Mucosa of stomach (tissue), 1 donor: ENCODE measurements at regions not wholly inside any gene's neighbourhood (a gene's known extent, or its start where the extent isn't known, plus 50 kb on each side); places are given as distances from the start of the nearest gene placed in this dataset.

Experiments used
- H3K27me3 ChIP-seq: one replicate; pipeline ENCODE4 v1.7.0; 2013; ENCODE audit warnings: mild to moderate bottlenecking, low read length; ENCODE audit not compliant: control insufficient read depth, insufficient read depth
- H3K36me3 ChIP-seq: one replicate; pipeline ENCODE4 v1.7.0; 2013; ENCODE audit warnings: low read length; ENCODE audit not compliant: control insufficient read depth, insufficient read depth
- H3K4me1 ChIP-seq: one replicate; pipeline ENCODE4 v1.7.0; 2013; ENCODE audit warnings: mild to moderate bottlenecking, low read length; ENCODE audit not compliant: control insufficient read depth, insufficient read depth
- H3K4me3 ChIP-seq: one replicate; pipeline ENCODE4 v1.7.0; 2013; ENCODE audit warnings: low read length
- H3K9ac ChIP-seq: one replicate; pipeline ENCODE4 v1.7.0; 2013; ENCODE audit warnings: mild to moderate bottlenecking, low read length, moderate library complexity
- H3K9me3 ChIP-seq: one replicate; pipeline ENCODE4 v1.7.0; 2013; ENCODE audit warnings: mild to moderate bottlenecking, low read length, moderate library complexity; ENCODE audit not compliant: control insufficient read depth
- donor health status: Pancreatic carcinoma.

GRCh38 chr7:101693498-101694091, 64.5 kb upstream of the MYL10 start:
- H3K4me1 ChIP-seq: peaks cover 8% of the 10 kb centered on the region
- no peaks in the 10 kb centered on the region for H3K36me3 ChIP-seq
- no peak overlapping the region for H3K9ac ChIP-seq
- no peaks in the 10 kb centered on the region for H3K27me3 ChIP-seq
- H3K9me3 ChIP-seq: no peaks in the 10 kb centered on the region
- no peak overlapping the region for H3K4me3 ChIP-seq

- Histone ChIP-seq H3K9ac (no peak overlapping the region), H3K36me3 (no peaks in the 10 kb centered on the region), H3K27me3 (no peaks in the 10 kb centered on the region), H3K4me1 (peaks cover 16% of the 10 kb centered on the region), H3K4me3 (no peak overlapping the region), H3K9me3 (no peaks in the 10 kb centered on the region)
Measured at GRCh38 chr7:101698964-101699363, 69.9 kb upstream of the MYL10 start.

- Histone ChIP-seq H3K36me3 (no peaks in the 10 kb centered on the region), H3K9ac (no peak overlapping the region)
Measured at GRCh38 chr7:101699399-101699798, 70.3 kb upstream of the MYL10 start.

GRCh38 chr7:101699881-101700823, 71.1 kb upstream of the MYL10 start:
- no peaks in the 10 kb centered on the region for H3K36me3 ChIP-seq
- H3K9me3 ChIP-seq: no peaks in the 10 kb centered on the region
- no peak overlapping the region for H3K9ac ChIP-seq
- no peaks in the 10 kb centered on the region for H3K27me3 ChIP-seq
- no peak overlapping the region for H3K4me3 ChIP-seq
- peaks cover 15% of the 10 kb centered on the region for H3K4me1 ChIP-seq

More at GRCh38 chr7:101699399-101699798, 70.3 kb upstream of the MYL10 start:
- no peak overlapping the region for H3K4me3 ChIP-seq
- peaks cover 15% of the 10 kb centered on the region for H3K4me1 ChIP-seq
- no peaks in the 10 kb centered on the region for H3K27me3 ChIP-seq
- no peaks in the 10 kb centered on the region for H3K9me3 ChIP-seq

GRCh38 chr7:101701153-101701794, 72.2 kb upstream of the MYL10 start:
- H3K4me3 ChIP-seq: no peak overlapping the region
- H3K36me3 ChIP-seq: no peaks in the 10 kb centered on the region
- no peaks in the 10 kb centered on the region for H3K27me3 ChIP-seq
- peaks cover 15% of the 10 kb centered on the region for H3K4me1 ChIP-seq
- no peak overlapping the region for H3K9ac ChIP-seq
- H3K9me3 ChIP-seq: no peaks in the 10 kb centered on the region

DNA sequence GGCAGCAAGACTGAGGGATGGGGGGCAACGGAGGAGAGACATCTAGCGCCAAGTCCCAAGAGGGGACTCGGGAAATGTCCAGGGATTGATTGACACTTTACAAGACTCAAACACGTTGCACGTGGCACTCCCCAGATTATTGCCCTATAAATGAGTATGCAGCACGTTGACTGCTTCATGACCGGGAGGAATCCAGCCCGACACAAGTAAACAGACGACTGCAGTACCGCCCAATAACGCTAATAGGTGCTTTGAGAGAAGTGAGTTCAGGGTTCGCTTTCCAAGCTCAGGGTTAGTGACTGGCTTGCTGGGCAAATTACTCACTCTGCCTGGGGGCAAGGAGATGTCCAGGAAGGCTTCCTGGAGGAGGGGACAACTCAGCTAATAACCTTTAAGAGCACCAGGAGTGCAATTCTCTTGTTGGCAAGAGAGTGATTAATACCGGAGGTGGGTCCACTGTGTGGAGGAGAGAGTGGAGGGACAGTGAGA, 73.3 kb upstream of the MYL10 start:
- Histone ChIP-seq H3K9me3 (no peaks in the 10 kb centered on the region), H3K27me3 (no peaks in the 10 kb centered on the region), H3K4me3 (no peak overlapping the region), H3K36me3 (no peaks in the 10 kb centered on the region), H3K9ac (no peak overlapping the region), H3K4me1 (peaks cover 25% of the 10 kb centered on the region)

DNA sequence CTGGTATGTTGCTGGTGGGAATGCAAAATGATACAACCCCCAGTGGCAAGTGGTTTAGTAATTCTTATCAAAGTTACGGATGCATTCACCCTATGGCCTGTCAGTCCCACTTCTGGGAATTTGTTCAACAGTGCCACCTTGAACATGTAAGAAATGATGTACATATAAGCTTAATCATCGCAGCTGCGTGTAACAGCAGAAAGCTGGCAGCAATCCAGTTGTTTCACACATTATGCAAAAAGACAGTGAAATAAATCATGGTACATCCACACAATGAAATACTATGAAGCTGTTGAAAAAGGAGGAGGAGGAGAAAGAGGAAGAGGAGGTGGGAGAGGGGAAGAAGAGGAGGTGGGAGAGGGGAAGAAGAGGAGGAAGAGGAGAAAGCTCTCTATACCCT, 76.2 kb upstream of the MYL10 start:
- no peaks in the 10 kb centered on the region for H3K36me3 ChIP-seq
- no peaks in the 10 kb centered on the region for H3K9me3 ChIP-seq
- H3K27me3 ChIP-seq: no peaks in the 10 kb centered on the region
- H3K4me1 ChIP-seq: peaks cover 36% of the 10 kb centered on the region
- H3K9ac ChIP-seq: no peak overlapping the region
- no peak overlapping the region for H3K4me3 ChIP-seq

GRCh38 chr7:101707587-101707986, 78.5 kb upstream of the MYL10 start:
- peaks cover 24% of the 10 kb centered on the region for H3K4me1 ChIP-seq
- no peaks in the 10 kb centered on the region for H3K36me3 ChIP-seq
- no peaks in the 10 kb centered on the region for H3K27me3 ChIP-seq
- no peaks in the 10 kb centered on the region for H3K9me3 ChIP-seq
- H3K4me3 ChIP-seq: no peak overlapping the region
- H3K9ac ChIP-seq: peak overlapping the region; percentile 24

GRCh38 chr7:101708223-101708622, 79.1 kb upstream of the MYL10 start:
- no peaks in the 10 kb centered on the region for H3K36me3 ChIP-seq
- no peak overlapping the region for H3K9ac ChIP-seq
- H3K4me3 ChIP-seq: no peak overlapping the region
- H3K4me1 ChIP-seq: peaks cover 21% of the 10 kb centered on the region
- H3K9me3 ChIP-seq: no peaks in the 10 kb centered on the region
- H3K27me3 ChIP-seq: no peaks in the 10 kb centered on the region

DNA sequence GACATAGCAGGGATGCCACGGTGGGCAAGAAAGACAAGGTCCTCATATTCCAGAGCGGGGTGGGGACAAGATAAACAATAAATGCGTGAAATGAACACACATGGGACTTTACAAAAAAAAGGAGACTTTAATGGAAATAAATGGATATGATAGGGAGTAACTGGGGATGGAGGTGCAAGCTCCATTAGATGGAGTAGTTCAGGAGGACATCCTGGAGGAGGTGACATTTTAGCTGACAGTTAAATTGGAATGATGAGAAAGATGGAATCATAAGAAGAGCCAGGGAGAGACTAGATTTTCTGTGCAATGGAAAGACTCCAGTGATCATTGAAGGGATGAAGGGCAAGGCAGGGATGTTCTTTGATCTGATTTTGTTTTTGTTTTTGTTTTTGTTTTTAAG, 83.6 kb upstream of the MYL10 start:
- Histone ChIP-seq H3K9me3 (no peaks in the 10 kb centered on the region), H3K9ac (no peak overlapping the region), H3K36me3 (no peaks in the 10 kb centered on the region)

GRCh38 chr7:101714097-101714496, 85.0 kb upstream of the MYL10 start:
- Histone ChIP-seq H3K36me3 (no peaks in the 10 kb centered on the region), H3K9ac (no peak overlapping the region), H3K4me1 (no peaks in the 10 kb centered on the region), H3K4me3 (no peak overlapping the region), H3K27me3 (no peaks in the 10 kb centered on the region), H3K9me3 (no peaks in the 10 kb centered on the region)

More for the DNA sequence above, 83.6 kb upstream of the MYL10 start:
- Histone ChIP-seq H3K4me1 (peaks cover 9% of the 10 kb centered on the region), H3K4me3 (no peak overlapping the region), H3K27me3 (no peaks in the 10 kb centered on the region)
